Adrenal gland (tissue), 5 donors: ENCODE measurements at regions not wholly inside any gene's neighbourhood (a gene's known extent, or its start where the extent isn't known, plus 50 kb on each side); places are given as distances from the start of the nearest gene placed in this dataset.

Experiments
- POLR2A ChIP-seq, 2 donors: fragments of 450-650 bp; IDR thresholded peaks; one replicate each; pipeline ENCODE4 v1.6.1; 2017; ENCODE audit warnings: antibody characterized with exemption in 2 of 2, mild to moderate bottlenecking in 2 of 2, moderate library complexity in 1 of 2
- TF ChIP-seq, protein P1 (sequence below), 6 experiments: fragments of 450-650 bp in 4 of 6; fragments of 200-600 bp in 2 of 6; sonication (generic) in 1 of 6; IDR thresholded peaks; 1 replicate in 5 of 6; 2 replicates in 1 of 6; pipeline versions ENCODE4 v1.5.1 to v1.8.0; 2016 to 2021; ENCODE audit warnings: antibody characterized with exemption in 6 of 6, mild to moderate bottlenecking in 2 of 6, moderate library complexity in 1 of 6
- donor health status: DM: no; HTN: no; CAD: no.

GRCh38 chr5:74081126-74081525 is 455.1 kb downstream of the ARHGEF28 start:
- TF ChIP-seq POLR2A (IDR thresholded peaks at IDR 0.05): no peak
- TF ChIP-seq, protein P1, sequence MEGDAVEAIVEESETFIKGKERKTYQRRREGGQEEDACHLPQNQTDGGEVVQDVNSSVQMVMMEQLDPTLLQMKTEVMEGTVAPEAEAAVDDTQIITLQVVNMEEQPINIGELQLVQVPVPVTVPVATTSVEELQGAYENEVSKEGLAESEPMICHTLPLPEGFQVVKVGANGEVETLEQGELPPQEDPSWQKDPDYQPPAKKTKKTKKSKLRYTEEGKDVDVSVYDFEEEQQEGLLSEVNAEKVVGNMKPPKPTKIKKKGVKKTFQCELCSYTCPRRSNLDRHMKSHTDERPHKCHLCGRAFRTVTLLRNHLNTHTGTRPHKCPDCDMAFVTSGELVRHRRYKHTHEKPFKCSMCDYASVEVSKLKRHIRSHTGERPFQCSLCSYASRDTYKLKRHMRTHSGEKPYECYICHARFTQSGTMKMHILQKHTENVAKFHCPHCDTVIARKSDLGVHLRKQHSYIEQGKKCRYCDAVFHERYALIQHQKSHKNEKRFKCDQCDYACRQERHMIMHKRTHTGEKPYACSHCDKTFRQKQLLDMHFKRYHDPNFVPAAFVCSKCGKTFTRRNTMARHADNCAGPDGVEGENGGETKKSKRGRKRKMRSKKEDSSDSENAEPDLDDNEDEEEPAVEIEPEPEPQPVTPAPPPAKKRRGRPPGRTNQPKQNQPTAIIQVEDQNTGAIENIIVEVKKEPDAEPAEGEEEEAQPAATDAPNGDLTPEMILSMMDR (IDR thresholded peaks at IDR 0.05): no peak
